A204.1 (cell line): ENCODE measurements at regions not wholly inside any gene's neighbourhood (a gene's known extent, or its start where the extent isn't known, plus 50 kb on each side); places are given as distances from the start of the nearest gene placed in this dataset.

Experiments used
- FAIRE-seq: peaks from 2 replicates; lab custom pipeline; 2012; peaks lifted over from hg19 to GRCh38; lab: Jason Lieb, UNC

DNA sequence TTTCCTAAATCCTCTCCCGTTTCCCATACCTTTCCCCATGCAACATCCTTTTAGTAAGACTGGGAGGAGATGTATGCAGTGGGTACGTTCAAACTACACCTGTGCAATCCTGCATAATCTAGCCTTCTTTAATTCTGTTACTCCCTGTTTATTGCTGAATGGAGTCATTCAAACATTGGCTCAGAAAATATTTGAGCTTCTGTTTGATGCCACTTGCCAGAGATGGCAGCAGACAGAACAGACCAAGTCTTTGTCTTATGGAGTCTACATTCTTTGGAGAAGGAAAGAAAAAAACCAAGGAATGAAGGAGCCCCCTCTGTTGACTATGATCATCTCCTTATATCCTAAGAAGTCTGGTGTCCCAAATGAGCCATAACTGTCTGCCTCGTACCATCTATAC lies 288.8 kb downstream of the HAPSTR1 start:
- no peak for FAIRE-seq

DNA sequence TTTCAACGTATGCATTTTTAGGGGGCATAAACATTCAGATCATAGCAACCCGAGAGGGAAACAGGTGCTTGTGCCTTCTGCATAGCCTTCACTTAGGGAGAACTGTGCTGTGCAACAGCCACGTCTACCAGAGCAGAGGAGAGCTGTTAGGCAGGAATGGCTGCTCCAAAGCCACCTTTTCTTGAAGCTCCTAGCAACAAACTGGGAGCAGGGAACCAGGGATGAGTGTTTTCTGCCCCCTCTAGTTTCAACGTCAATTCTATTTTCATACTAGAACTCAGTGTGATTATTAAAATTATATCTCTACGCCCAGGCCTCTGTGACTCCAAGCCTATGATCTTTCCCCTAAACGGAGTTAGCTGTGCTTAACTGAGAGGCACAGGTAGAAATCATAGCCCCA lies 290.0 kb downstream of the HAPSTR1 start:
- FAIRE-seq, result no peak

DNA sequence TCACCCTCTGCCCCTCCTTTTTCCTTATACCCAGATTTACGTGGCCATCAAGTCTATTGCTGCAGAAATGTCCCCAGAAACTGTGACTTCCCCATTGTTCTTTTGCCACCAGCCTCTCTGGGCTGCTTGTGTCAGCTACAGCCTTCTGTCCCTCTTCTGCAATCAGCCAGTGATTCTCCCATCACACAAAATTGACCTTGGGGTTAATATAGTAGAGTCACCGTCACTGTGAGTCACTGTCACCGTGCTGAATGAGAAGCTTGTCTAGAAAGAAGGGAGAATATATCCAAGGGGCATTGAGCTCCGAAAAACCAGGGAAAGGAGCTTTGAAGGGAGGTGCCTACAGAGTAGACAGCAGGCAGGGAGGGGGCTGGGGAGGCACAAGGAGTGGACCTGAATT lies 290.5 kb downstream of the HAPSTR1 start:
- no peak for FAIRE-seq

DNA sequence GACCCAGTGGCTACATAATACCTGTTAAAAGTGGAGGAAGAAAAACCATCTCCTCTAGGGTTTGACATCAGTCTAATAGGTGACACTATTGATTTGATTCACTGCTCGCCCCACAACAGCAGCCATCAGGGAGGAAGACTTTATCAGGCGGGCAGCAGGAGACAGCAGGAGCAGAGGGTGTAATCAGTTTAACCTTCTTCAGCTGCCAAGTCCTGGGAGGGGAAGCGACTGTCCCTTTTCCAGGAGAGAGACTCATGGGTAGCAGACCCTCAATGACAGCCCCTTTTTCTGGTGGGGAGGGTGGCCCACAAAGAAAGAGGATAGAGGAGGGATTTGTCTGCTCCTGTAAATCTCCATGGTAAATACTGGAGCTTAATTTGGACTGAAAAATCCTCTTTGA lies 291.8 kb downstream of the HAPSTR1 start:
- no peak for FAIRE-seq

DNA sequence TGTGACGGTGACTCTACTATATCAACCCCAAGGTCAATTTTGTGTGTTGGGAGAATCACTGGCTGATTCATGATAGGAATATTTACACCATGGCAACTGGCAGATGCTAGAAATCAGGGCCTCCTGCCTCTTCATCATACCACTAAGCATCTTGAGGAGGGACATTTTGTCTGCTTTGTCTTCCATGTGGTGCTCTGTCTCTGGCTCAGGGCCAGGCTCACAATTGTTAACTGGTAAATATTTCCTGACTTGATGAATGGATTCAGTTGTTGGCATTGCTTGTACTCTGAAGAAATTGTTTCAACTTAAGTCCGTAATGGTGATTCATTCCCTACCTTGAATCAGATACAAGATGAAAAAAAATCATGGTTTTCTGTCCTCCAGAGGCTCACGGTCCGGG lies 292.7 kb downstream of the HAPSTR1 start:
- FAIRE-seq, result no peak

DNA sequence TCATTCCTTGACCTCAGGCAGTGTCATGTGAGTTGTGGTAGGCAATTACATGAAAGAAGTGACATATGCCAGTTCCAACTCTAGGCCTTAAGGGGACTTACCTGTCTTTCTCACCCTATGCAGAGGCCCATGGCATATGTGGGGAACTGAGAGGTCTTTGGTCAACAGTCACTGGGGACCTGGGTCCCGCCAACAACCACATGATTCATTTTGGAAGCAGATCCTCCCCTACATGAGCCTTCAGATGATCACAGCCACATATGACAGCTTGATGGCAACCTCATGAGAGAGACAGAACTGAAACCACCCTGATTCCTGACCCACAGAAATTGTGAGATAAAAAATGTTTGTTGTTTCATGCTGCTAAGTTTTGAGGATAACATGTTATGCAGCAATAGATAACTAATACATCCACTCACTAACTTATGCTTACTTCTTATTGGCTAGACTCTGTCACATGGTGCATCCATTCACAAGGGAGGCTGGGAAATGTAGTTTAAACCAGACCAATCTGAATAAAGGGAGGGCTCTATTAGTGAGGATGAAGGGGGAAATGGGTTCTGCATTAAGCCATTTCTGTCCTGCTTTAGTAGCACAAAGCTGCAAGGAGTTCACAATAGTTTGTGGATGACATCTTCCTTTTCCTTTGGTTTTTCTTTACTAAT lies 298.2 kb downstream of the HAPSTR1 start:
- no peak for FAIRE-seq

DNA sequence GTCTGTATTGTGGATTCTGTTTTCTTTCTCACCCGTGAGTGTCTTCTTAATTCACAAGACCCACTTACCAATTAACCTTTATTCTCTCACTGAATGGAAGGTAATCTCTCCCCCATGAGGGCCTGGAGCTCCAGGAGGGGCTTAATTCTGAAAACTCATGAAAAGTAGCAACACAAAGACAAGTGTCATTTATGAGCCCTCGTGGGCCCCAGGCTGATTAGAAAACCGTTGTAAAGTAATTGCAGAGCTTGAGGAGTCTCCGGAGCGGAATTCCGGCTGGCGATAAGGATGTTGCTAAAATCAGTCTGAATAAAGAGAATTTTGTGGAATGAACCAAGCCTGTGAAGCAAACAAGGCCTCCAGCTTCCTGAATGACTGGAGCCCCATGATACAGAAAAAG lies 301.5 kb downstream of the HAPSTR1 start:
- no peak for FAIRE-seq

DNA sequence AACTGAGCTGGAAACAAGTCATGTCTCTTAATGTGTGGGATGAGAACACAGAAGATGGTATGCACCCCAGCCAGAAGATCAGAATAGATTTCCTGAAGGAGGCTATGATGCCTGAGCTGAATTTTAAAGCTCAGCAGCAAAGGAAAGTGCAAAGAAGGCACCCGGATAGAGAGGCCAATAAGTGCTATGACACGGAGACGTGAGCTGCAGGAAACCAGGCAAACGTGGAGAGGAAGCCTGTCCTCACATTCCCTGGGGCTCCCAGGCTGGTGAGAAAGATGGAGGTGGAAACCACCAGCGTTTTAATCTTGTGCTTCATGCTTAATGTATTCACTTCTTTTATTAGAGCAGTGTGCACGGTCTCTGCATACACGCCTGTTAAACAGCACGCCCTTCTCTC lies 302.1 kb downstream of the HAPSTR1 start:
- no peak for FAIRE-seq

DNA sequence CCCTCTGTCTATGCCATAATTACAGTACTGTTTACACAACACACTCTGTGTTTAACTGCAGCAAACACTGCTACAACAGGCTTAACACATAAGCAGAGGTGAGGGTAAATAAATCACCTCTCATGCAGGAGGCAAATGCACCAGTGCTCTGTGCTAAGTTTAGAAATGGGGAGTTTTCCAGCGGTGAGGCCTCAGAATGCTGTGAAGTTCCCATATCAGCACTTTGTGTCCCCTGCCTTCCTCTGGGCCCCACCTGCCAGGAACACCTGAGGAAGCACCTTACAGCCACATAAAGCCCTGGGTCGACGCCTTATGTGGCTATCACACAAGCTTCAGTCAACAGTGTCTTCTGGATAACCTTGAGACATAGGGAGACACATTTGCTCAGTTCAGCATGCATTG lies 304.5 kb downstream of the HAPSTR1 start:
- FAIRE-seq, result no peak

DNA sequence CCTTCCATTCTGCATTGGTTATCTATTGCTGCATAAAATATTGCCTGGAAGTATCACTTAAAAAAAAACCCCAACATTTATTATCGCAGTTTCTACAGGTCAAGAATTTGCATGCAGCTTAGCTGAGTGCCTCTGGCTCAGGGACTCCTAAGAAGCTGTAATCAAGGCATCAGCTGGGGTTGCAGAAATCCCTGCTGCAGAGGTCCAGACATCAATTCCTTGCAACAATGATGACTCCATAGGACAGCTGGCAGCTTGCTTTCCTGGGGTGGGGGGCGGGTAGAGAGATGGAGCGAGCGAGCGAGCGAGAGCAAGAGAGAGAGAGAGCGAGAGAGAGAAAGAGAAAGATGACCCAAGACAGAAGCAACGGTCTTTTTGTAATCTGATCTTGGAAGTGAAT lies 308.1 kb downstream of the HAPSTR1 start:
- FAIRE-seq, result no peak

DNA sequence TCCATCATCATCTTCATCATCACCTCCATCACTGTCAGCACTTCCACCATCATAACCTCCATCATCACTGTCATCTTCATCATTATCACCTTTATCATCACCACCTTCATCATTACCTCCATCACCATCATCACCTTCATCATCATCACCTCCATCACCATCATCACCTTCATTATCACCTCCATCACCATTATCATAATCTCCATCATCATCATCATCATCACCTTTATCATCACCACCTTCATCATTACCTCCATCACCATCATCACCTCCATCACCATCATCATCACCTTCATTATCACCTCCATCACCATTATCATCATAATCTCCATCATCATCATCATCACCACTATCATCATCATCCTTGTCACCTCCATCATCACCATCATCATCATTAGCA lies 309.7 kb downstream of the HAPSTR1 start:
- FAIRE-seq, result no peak

DNA sequence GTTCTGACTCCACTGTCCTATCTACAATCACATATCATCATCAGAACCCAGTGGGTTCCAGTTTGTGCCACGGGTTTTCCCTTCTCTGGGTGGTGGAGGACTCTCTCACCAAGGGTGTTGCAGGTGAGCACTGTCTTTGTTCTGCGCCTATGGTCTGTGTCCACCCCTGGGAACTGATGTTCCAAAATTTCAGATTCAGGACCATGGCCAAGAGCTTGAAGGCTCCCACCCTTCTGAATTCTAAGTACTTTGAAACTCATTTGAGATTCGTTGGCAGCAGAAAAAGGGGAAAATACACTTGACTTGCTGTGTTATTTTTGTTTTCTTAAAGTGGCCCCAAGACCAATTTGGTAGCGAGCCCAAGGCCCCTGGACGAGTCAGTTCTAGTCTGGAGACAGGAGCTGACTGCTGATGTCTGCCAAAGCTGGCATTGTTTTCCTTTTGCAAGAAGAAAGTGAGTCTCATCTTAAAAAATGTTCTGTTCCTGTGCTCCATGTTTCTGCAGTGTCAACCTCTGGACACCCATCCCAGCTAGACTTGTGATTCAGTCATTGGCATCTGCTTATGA lies 310.9 kb downstream of the HAPSTR1 start:
- no peak for FAIRE-seq

DNA sequence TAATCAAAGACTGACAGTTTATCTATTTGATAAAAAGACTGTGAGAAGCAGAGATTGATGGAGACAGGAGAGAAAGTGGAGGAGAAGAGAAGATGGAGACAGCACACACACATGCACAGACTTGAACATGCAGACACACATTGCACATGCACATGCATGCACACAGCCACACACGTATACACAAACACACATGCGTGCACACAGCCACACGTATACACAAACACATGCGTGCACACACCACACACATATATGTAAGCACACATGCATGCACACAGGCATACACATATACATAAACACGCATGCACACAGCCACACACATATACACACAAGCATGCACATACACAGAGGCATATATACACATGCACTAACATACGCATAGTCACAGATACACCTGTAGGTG lies 313.4 kb downstream of the HAPSTR1 start:
- FAIRE-seq, result no peak

DNA sequence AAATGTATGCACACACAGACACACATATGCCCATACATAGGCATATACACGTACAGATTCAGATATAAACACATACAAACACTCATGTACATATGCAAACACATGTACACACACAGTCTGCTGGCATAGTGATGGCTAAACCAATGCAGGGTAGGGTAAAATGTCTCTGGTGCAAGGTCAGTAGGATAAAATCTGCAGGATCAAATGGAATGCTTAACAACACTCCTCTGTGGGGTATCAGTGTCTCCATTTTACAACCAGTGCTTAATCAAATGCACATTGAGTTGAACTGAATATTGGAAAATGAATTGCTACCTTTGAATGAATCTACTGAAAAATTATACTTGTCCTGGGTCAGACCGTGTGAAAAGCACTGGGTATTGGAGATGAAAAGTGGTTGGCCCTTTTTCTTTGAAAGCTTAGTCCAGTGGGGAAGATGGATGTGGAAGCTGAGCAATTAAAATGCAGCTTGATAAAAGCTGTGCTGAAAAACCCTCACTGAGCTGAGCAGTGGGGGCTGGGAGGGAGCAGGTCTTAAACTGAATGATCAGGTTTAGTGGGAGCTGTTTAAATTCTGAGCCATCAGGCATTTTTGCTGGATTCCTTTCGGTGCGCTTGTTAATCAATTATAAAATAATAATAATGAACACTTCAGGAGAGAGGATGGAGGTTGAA lies 314.7 kb downstream of the HAPSTR1 start:
- no peak for FAIRE-seq

DNA sequence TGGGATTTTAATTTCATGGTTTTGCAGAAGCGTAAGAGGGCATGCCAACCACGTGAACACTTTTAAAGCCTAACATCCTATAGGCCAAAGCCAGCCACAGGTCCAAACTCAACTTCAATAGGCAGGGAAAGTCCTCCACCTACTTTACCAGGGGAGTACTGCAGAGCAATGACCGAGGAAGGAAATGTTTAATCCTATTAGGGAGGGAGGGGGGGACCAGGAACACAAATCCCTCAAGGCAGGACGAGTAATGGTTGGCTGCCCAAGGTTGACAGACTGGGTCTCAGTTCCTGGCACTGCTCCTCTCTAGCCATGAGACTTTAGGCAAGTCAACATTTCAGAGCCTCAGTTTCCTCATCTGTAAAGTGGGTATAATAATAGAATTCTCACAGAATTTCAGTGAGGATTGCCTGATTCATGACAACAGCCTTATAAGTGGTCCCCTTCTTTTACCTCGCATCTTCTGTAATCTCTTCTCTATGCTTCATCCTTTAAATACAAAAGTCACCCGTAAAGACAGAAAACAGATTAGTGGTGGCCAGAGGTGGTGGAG lies 315.8 kb downstream of the HAPSTR1 start:
- no peak for FAIRE-seq

DNA sequence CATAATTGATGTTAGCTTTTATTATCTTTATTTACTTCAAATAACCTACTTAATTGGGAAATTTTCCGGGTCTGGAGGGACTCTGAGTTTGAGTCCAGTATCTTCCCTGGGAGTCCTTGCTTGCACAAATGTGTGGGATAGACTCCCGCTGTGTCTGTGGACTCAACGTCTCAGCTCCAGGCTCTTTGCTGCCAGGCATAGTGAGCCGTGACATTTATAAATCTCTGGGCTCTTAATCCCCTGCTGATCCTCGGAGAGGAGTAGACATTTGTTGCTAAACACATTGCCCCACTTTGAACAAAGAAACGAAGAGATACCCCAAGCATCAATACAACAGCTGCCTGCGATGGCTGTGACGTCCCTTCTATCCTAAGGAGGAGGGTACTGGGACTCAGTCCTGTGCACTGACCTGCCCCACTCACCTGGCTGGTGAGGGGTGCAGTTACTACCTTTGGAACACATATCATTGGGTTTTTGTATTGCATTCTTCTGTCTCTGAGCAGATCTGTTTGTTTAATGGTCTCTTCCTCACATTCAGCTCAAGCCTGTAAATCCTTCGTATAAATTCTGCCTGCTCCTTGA lies 316.9 kb downstream of the HAPSTR1 start:
- no peak for FAIRE-seq

DNA sequence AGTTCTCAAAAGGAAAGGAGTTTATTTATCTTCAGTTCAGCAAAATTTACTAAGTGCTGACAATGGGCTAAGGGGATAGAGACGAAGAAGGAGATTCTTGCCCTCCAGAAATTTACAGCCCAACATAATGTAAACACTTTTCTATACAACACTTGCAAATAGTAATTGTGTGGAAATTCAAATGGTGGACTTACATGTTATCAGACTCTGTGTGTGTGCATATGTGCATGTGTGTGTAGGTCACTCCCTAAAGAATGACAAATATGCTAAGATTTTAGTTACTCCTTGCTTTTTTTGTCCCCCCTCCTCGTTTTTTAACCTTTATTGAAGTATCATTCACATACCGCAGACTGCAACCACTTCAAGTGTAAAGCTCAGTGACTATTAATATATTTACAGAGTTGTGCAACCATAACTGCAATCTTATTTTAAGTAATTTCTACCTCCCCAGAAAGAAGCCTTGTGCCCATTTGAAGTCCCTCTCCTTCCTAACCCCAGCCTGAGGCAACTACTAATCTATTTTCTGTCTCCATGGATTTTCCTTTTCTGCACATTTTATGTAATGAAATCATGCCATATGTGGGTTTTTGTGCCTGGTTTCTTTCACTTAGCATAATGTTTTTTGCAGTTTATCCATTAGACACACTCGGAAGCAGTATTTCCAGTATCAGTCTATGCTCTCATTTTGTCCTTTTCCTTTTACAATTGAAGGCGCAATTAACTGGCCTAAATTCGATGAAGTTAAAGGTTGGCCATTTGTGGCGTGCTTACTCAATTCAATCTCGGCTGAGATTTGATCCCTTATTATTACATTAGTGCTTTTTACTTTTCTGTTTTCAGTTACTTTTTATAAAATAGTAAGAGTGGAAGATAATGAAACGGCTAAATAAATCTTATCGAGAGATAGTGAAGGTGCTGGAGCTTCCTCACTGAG lies 318.4 kb downstream of the HAPSTR1 start:
- FAIRE-seq, result no peak

DNA sequence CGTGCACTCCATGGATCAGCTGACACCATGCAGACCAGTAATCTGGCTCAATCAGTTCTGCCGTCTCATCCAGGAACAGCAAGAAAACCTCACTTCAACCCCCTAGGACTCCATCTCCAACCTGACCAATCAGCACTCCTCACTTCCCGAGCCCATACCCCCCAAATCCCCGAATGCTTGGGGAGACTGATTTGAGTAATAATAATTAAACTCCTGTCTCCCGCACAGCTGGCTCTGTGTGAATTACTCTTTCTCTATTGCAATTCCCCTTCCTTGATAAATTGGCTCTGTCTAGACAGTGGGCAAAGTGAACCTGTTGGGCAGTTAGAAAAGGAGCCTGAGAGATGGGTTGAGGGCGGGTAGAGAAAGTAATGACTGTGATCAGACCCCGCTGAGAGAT lies 320.0 kb downstream of the HAPSTR1 start:
- FAIRE-seq, result no peak

DNA sequence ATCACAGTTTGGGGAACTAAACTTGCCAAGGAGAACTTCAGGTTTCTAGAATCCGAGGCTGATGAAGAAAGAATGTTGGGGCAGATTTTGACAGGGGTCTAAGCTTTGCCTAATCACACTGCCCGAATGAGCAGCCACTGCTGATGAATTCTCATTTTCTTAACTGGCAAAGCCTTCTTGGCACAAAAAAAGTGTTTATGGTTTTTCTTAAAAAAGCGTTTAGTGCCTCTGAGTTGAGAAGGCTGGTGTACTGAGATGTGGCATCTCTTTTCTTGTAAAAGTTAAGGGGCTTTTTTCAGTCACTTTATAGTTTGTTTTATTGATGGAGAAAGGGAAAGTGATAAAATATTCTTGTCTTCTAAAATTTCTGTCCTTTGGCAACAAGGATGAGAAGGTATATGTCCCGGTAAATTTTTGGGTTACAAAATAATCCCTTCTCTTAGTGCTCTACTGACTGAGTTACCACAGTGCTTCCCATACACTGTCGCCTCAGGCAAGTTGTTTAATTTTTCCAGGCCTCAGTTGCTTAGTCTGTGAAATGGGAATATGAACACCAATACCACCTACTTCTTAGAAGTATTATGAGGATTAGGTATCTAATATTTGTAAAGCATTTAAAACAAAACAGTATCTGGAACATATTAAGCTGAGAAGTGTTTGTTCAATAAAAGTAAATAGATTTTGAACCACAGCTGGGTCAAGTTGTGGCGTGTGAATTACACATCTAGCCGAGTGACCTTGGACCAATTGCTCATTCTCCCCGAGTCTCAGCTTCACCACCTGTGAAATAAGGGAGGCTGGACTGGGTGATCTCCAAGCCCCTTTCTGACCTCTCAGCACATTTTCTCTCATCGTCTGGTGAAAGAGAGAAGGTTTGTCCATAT lies 320.8 kb downstream of the HAPSTR1 start:
- no peak for FAIRE-seq

DNA sequence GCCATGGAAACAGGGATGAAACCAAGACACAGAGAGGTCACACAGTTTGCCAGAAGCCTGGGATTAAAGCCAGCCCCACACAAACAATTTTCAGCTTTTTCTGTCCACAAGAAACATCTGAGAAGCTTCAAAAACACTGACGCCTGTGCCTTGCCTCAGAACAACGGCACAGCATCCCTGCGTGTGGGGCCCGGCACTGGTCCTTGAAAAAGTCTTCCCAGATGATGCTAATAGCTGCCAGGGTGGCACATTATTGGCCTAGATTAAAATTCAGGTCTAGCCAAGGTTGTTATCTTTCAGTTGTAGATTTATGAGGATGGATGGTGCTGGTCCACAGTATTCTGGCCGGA lies 321.4 kb downstream of the HAPSTR1 start:
- FAIRE-seq, result no peak

DNA sequence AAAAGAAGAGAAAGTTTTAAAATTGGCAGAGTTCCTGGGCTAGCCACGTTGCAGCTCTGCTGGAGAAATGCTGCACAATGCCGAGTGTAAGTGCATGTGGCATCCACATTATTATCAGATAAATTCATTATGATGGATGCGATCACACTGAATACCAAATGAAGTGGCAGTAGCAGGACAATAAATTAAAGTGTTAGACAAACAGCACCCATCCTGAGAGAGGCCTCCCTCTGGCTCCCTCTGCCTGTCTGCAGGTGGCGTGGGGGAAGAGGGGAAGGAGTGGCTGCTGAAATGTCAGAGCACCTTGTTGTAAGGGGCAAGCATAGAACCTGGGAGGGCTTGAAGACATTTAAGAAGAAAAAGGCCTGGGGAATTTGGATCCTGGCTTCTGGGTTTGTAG lies 324.1 kb downstream of the HAPSTR1 start:
- no peak for FAIRE-seq
